OCI-LY7 (cell line): ENCODE measurements at regions not wholly inside any gene's neighbourhood (a gene's known extent, or its start where the extent isn't known, plus 50 kb on each side); places are given as distances from the start of the nearest gene placed in this dataset.

Experiments
- BruUV-seq: library from RNA; stranded (reverse); fragments of 400-500 nt; replicated peaks from 2 replicates; lab custom pipeline; 2021; lab: Mats Ljungman, UMichigan
- CTCF ChIA-PET: fragments of 300-600 bp; sonication (Branson Sonifier 250); formaldehyde crosslinking; loops from one replicate; lab custom pipeline; 2022; ENCODE audit warnings: antibody characterized with exemption; ENCODE audit not compliant: unreplicated experiment; lab: Charles Lee
- POLR2A ChIA-PET: fragments of 300-600 bp; sonication (Branson Sonifier 250); formaldehyde crosslinking; loops from one replicate; lab custom pipeline; 2022; ENCODE audit warnings: antibody characterized with exemption; lab: Charles Lee
- DNase-seq: peaks from one replicate; pipeline ENCODE4 v3.0.0-alpha.2; 2015; ENCODE audit warnings: low spot score
- H2AFZ ChIP-seq: fragments of 200-600 bp; sonication (generic), shearing (Covaris generic); 2 replicates; pipeline ENCODE4 v1.6.1; 2014; ENCODE audit warnings: mild to moderate bottlenecking, antibody characterized with exemption, low read length, moderate library complexity
- H3K27ac ChIP-seq: fragments of 200-600 bp; sonication (generic); 2 replicates; pipeline ENCODE4 v1.5.1; 2014; ENCODE audit warnings: mixed run types, low read depth, mild to moderate bottlenecking, moderate library complexity, low read length, inconsistent platforms; ENCODE audit not compliant: poor library complexity, severe bottlenecking
- H3K36me3 ChIP-seq: fragments of 200-600 bp; sonication (generic); 2 replicates; pipeline ENCODE4 v1.6.1; 2014; ENCODE audit warnings: mild to moderate bottlenecking, antibody characterized with exemption, low read length, moderate library complexity, mixed read lengths; ENCODE audit not compliant: insufficient read depth
- H3K4me1 ChIP-seq: fragments of 200-600 bp; sonication (generic); 2 replicates; pipeline ENCODE4 v1.5.1; 2014; ENCODE audit warnings: mild to moderate bottlenecking, low read length; ENCODE audit not compliant: insufficient read depth, poor library complexity, severe bottlenecking
- H3K4me2 ChIP-seq: fragments of 200-600 bp; sonication (generic); 2 replicates; pipeline ENCODE4 v1.6.1; 2014; ENCODE audit warnings: mild to moderate bottlenecking, low read length
- H3K4me3 ChIP-seq: fragments of 200-600 bp; sonication (generic); 2 replicates; pipeline ENCODE4 v1.5.1; 2014; ENCODE audit warnings: mild to moderate bottlenecking, low read depth, low read length; ENCODE audit not compliant: poor library complexity, severe bottlenecking
- H3K79me2 ChIP-seq: fragments of 200-600 bp; sonication (generic); 2 replicates; pipeline ENCODE4 v1.6.1; 2016; ENCODE audit warnings: low read depth, mild to moderate bottlenecking, low read length, moderate library complexity, mixed read lengths; ENCODE audit not compliant: insufficient read depth
- H3K9me2 ChIP-seq: fragments of 200-600 bp; sonication (generic); 2 replicates; pipeline ENCODE4 v1.6.1; 2016; ENCODE audit warnings: mild to moderate bottlenecking, low read length, mixed read lengths; ENCODE audit not compliant: insufficient read depth
- H3K9me3 ChIP-seq: fragments of 200-600 bp; sonication (generic); 2 replicates; pipeline ENCODE4 v1.6.1; 2014; ENCODE audit warnings: mild to moderate bottlenecking, mixed run types, low read length, mixed read lengths
- H4K20me1 ChIP-seq: fragments of 200-600 bp; sonication (generic); 2 replicates; pipeline ENCODE4 v1.6.1; 2014; ENCODE audit warnings: mild to moderate bottlenecking, antibody characterized with exemption, low read length, moderate library complexity, mixed read lengths; ENCODE audit not compliant: insufficient read depth
- EZH2phosphoT487 ChIP-seq: fragments of 200-600 bp; sonication (generic); IDR thresholded peaks from 2 replicates; pipeline ENCODE4 v1.6.1; 2018; ENCODE audit warnings: low read depth, borderline replicate concordance, mild to moderate bottlenecking, mixed run types, antibody characterized with exemption, low read length, moderate library complexity, mixed read lengths
- intact Hi-C: fragments of 100-400 bp; cut with micrococcal nuclease; formaldehyde crosslinking; loops from one replicate; pipeline ENCODE4 v1.10.0; 2022; ENCODE audit not compliant: unreplicated experiment
- TF ChIP-seq, protein P1 (sequence below): fragments of 200-600 bp; sonication (generic); conservative IDR thresholded peaks from 2 replicates; pipeline ENCODE4 v1.5.1; 2014; ENCODE audit warnings: mild to moderate bottlenecking, antibody characterized with exemption, low read length, moderate library complexity, mixed read lengths

DNA sequence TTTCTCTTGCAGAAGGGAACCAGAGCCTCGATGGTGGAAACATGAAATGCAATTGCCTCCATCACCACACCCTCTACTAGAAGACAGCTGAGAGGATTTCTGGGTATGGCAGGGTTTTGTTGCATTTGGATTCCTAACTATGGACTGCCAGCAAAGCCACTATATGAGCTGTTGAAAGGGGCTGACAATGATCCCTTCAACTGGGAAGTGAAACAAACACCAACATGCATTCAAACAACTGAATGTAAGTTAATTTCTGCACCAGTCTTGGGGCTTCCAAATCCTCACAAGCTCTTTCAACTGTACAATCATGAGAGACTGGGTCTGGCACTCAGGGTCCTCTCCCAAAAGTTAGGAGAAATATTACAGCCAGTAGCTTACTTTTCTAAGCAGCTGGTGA is 116.7 kb upstream of the PLCL2 start:
- Histone ChIP-seq H3K79me2 (no peaks in the 10 kb centered on the region), H3K4me1 (peaks cover 6% of the 10 kb centered on the region), H3K9me2 (no peaks in the 10 kb centered on the region), H4K20me1 (no peaks in the 10 kb centered on the region), H3K4me2 (no peak overlapping the region), H3K4me3 (no peak overlapping the region), H2AFZ (no peak overlapping the region), H3K36me3 (no peaks in the 10 kb centered on the region), H3K27ac (no peak overlapping the region), H3K9me3 (no peaks in the 10 kb centered on the region)
- CTCF ChIA-PET: no interaction called here
- DNase-seq: no peak
- no TSS peak for BruUV-seq
- intact Hi-C loops: no loop called here
- POLR2A ChIA-PET: interaction anchor here (0.6 to 0.7 kb wide), 2 partner anchors 196 to 730 kb away, joined by 3 read pairs; no protein-coding TSS in a partner anchor
- no peak for TF ChIP-seq EZH2phosphoT487
- TF ChIP-seq, protein P1, sequence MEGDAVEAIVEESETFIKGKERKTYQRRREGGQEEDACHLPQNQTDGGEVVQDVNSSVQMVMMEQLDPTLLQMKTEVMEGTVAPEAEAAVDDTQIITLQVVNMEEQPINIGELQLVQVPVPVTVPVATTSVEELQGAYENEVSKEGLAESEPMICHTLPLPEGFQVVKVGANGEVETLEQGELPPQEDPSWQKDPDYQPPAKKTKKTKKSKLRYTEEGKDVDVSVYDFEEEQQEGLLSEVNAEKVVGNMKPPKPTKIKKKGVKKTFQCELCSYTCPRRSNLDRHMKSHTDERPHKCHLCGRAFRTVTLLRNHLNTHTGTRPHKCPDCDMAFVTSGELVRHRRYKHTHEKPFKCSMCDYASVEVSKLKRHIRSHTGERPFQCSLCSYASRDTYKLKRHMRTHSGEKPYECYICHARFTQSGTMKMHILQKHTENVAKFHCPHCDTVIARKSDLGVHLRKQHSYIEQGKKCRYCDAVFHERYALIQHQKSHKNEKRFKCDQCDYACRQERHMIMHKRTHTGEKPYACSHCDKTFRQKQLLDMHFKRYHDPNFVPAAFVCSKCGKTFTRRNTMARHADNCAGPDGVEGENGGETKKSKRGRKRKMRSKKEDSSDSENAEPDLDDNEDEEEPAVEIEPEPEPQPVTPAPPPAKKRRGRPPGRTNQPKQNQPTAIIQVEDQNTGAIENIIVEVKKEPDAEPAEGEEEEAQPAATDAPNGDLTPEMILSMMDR: no peak

DNA sequence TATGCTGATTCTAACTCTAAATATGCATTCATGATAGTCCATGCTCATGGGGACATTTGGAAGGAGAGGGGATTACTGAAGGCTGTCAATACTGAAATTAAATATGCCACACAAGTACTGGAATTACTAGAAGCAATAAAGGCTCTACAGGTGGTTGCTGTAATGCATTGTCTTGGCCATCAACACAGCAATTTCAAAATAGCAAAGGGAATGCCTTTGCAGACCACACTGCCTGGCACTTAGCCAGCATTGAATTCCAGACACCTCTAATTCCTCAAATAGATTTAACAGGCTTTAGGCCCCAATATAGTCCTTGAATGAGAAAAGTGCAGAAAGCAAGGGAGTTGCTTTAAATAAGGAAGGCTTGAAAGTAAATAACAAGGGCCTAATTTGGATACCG is 115.8 kb upstream of the PLCL2 start:
- H3K4me3 ChIP-seq: no peak overlapping the region
- H2AFZ ChIP-seq: no peak overlapping the region
- TF ChIP-seq, protein P1: no peak
- TF ChIP-seq EZH2phosphoT487: no peak
- CTCF ChIA-PET: no interaction called here
- DNase-seq: no peak
- H4K20me1 ChIP-seq: no peaks in the 10 kb centered on the region
- no peaks in the 10 kb centered on the region for H3K9me2 ChIP-seq
- intact Hi-C loops: no loop called here
- no peaks in the 10 kb centered on the region for H3K79me2 ChIP-seq
- no peaks in the 10 kb centered on the region for H3K36me3 ChIP-seq
- no peak overlapping the region for H3K4me2 ChIP-seq
- no TSS peak for BruUV-seq
- POLR2A ChIA-PET: no interaction called here
- H3K27ac ChIP-seq: no peak overlapping the region
- H3K9me3 ChIP-seq: no peaks in the 10 kb centered on the region
- H3K4me1 ChIP-seq: peaks cover 6% of the 10 kb centered on the region

DNA sequence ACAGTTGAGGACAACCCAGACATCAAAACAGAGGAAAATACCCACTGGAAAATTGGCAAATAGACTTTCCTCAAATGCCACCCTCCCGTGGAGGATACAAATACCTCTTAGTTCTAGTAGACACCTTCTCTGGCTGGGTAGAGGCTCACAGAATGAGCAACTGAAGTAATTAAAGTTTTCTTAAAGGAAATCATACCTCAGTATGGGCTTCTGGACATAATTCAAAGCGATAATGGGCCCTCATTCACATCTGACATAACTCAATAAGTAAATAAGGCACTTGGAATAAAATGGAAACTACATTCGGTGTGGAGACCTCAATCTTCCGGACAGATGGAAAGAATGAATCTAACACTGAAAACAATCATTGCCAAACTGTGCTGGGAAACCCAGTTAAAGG is 115.2 kb upstream of the PLCL2 start:
- TF ChIP-seq, protein P1: no peak
- TF ChIP-seq EZH2phosphoT487: no peak
- no peaks in the 10 kb centered on the region for H4K20me1 ChIP-seq
- H3K4me1 ChIP-seq: peaks cover 6% of the 10 kb centered on the region
- no peak overlapping the region for H2AFZ ChIP-seq
- no peak overlapping the region for H3K27ac ChIP-seq
- no peak for DNase-seq
- ChIA-PET POLR2A (no interaction called here), CTCF (no interaction called here)
- BruUV-seq: no TSS peak
- intact Hi-C loops: no loop called here
- no peaks in the 10 kb centered on the region for H3K79me2 ChIP-seq
- no peaks in the 10 kb centered on the region for H3K36me3 ChIP-seq
- H3K4me2 ChIP-seq: no peak overlapping the region
- no peaks in the 10 kb centered on the region for H3K9me3 ChIP-seq
- H3K9me2 ChIP-seq: no peaks in the 10 kb centered on the region
- H3K4me3 ChIP-seq: no peak overlapping the region
